IMR-90 (cell line): ENCODE measurements at regions not wholly inside any gene's neighbourhood (a gene's known extent, or its start where the extent isn't known, plus 50 kb on each side); places are given as distances from the start of the nearest gene placed in this dataset.

Source experiments
- ATAC-seq: fragments of 200-7000 bp; cut with Tn5 transposase; 2 replicates; pipeline ENCODE4 v1.9.1; 2020; ENCODE audit warnings: low read depth, mild to moderate bottlenecking, moderate library complexity
- BruUV-seq: library from RNA; stranded (reverse); fragments of 400-500 nt; replicated peaks from 2 replicates; lab custom pipeline; 2021; lab: Mats Ljungman, UMichigan
- CTCF ChIA-PET: fragments of 300-600 bp; formaldehyde crosslinking; extraction: SDS; loops from one replicate; lab custom pipeline; 2021; ENCODE audit warnings: antibody characterized with exemption; lab: Yijun Ruan, JAX
- POLR2A ChIA-PET: fragments of 300-600 bp; sonication (Branson Sonifier 250); formaldehyde crosslinking; loops from one replicate; lab custom pipeline; 2022; ENCODE audit warnings: antibody characterized with exemption; ENCODE audit not compliant: unreplicated experiment; lab: Charles Lee
- DNase-seq: peaks from one replicate; pipeline ENCODE4 v3.0.0; 2013
- H2AFZ ChIP-seq: replicated peaks from 2 replicates; pipeline ENCODE3; 2013; ENCODE audit warnings: low read length, mild to moderate bottlenecking; ENCODE audit not compliant: poor library complexity
- H2AK5ac ChIP-seq: 2 replicates; pipeline ENCODE4 v1.6.1; 2013; ENCODE audit warnings: low read depth, low read length, inconsistent platforms
- H2AK9ac ChIP-seq: replicated peaks from 2 replicates; pipeline ENCODE3; 2013; ENCODE audit warnings: mild to moderate bottlenecking, low read depth, low read length, moderate library complexity; ENCODE audit not compliant: poor library complexity
- H2BK120ac ChIP-seq: 2 replicates; pipeline ENCODE4 v1.6.1; 2013; ENCODE audit warnings: low read depth, low read length, inconsistent platforms
- H2BK15ac ChIP-seq: 3 replicates; pipeline ENCODE4 v1.6.1; 2013; ENCODE audit warnings: low read depth, low read length, inconsistent platforms
- H2BK20ac ChIP-seq: 2 replicates; pipeline ENCODE4 v1.6.1; 2013; ENCODE audit warnings: low read depth, mild to moderate bottlenecking, inconsistent platforms, low read length, moderate library complexity
- H2BK5ac ChIP-seq: 2 replicates; pipeline ENCODE4 v1.6.1; 2013; ENCODE audit warnings: mild to moderate bottlenecking, low read depth, low read length, inconsistent platforms; ENCODE audit not compliant: poor library complexity, severe bottlenecking
- H3K14ac ChIP-seq: replicated peaks from 2 replicates; pipeline ENCODE4 v1.6.1; 2013; ENCODE audit warnings: low read depth, low read length, inconsistent platforms
- H3K18ac ChIP-seq: 2 replicates; pipeline ENCODE4 v1.6.1; 2013; ENCODE audit warnings: low read depth, low read length, control low read depth
- H3K23ac ChIP-seq: 2 replicates; pipeline ENCODE4 v1.6.1; 2013; ENCODE audit warnings: low read depth, low read length, inconsistent platforms
- H3K27ac ChIP-seq: 2 replicates; pipeline ENCODE4 v1.5.1; 2013; ENCODE audit warnings: mild to moderate bottlenecking, control low read depth, low read length; ENCODE audit not compliant: insufficient read depth
- H3K27me3 ChIP-seq: 2 replicates; pipeline ENCODE4 v1.6.1; 2013; ENCODE audit warnings: low read length; ENCODE audit not compliant: control insufficient read depth, insufficient read depth
- H3K36me3 ChIP-seq: 2 replicates; pipeline ENCODE4 v1.6.1; 2013; ENCODE audit warnings: low read length, mixed read lengths; ENCODE audit not compliant: control insufficient read depth, insufficient read depth
- H3K4ac ChIP-seq: 2 replicates; pipeline ENCODE4 v1.6.1; 2013; ENCODE audit warnings: low read depth, low read length, inconsistent platforms
- H3K4me1 ChIP-seq: 2 replicates; pipeline ENCODE4 v1.6.1; 2013; ENCODE audit warnings: low read length, mixed read lengths; ENCODE audit not compliant: control insufficient read depth, insufficient read depth
- H3K4me2 ChIP-seq: 2 replicates; pipeline ENCODE4 v1.6.1; 2013; ENCODE audit warnings: low read depth, mild to moderate bottlenecking, control low read depth, low read length, moderate library complexity
- H3K4me3 ChIP-seq: 2 replicates; pipeline ENCODE4 v1.5.1; 2013; ENCODE audit warnings: low read depth, mild to moderate bottlenecking, control low read depth, low read length, moderate library complexity; ENCODE audit not compliant: insufficient read depth
- H3K56ac ChIP-seq: 2 replicates; pipeline ENCODE4 v1.6.1; 2013; ENCODE audit warnings: low read length, inconsistent platforms; ENCODE audit not compliant: insufficient read depth; ENCODE audit errors: extremely low read depth
- H3K79me1 ChIP-seq, 2 experiments: 2 replicates each; pipeline ENCODE4 v1.6.1; 2013; ENCODE audit warnings: low read length in 2 of 2, inconsistent platforms in 1 of 2, low read depth in 1 of 2
- H3K9ac ChIP-seq: 2 replicates; pipeline ENCODE4 v1.6.1; 2013; ENCODE audit warnings: low read depth, low read length, control low read depth
- H3K9me1 ChIP-seq: 2 replicates; pipeline ENCODE4 v1.6.1; 2013; ENCODE audit warnings: low read length, inconsistent platforms; ENCODE audit not compliant: insufficient read depth
- H3K9me3 ChIP-seq: 2 replicates; pipeline ENCODE4 v1.6.1; 2013; ENCODE audit warnings: low read length; ENCODE audit not compliant: control insufficient read depth, insufficient read depth
- H4K20me1 ChIP-seq: 2 replicates; pipeline ENCODE4 v1.6.1; 2013; ENCODE audit warnings: low read length, inconsistent platforms; ENCODE audit not compliant: insufficient read depth
- H4K5ac ChIP-seq: 2 replicates; pipeline ENCODE4 v1.6.1; 2013; ENCODE audit warnings: mild to moderate bottlenecking, low read depth, low read length, control low read depth
- H4K8ac ChIP-seq, 2 experiments: 2 replicates each; pipeline ENCODE4 v1.6.1; 2013; ENCODE audit warnings: low read depth in 2 of 2, low read length in 2 of 2, control low read depth in 1 of 2, inconsistent platforms in 1 of 2
- H4K91ac ChIP-seq: 2 replicates; pipeline ENCODE4 v1.6.1; 2013; ENCODE audit warnings: low read depth, low read length, inconsistent platforms; ENCODE audit not compliant: insufficient read depth
- BHLHE40 ChIP-seq: fragments of 150-350 bp; IDR thresholded peaks from 2 replicates; pipeline ENCODE4 v1.6.1; 2016; ENCODE audit warnings: mild to moderate bottlenecking, low read depth, low read length
- CHD1 ChIP-seq: IDR thresholded peaks from 2 replicates; pipeline ENCODE4 v1.6.1; 2012; ENCODE audit warnings: low read depth, low read length, improper control_type of control experiment
- ELK1 ChIP-seq: fragments of 150-350 bp; IDR thresholded peaks from 2 replicates; pipeline ENCODE4 v1.6.1; 2016; ENCODE audit warnings: low read depth, mild to moderate bottlenecking, low read length, moderate library complexity, borderline replicate concordance
- RFX5 ChIP-seq: IDR thresholded peaks from 2 replicates; pipeline ENCODE4 v1.8.0; 2012; ENCODE audit warnings: low read depth, mild to moderate bottlenecking, low read length, moderate library complexity
- SMC3 ChIP-seq: fragments of 150-350 bp; IDR thresholded peaks from 2 replicates; pipeline ENCODE4 v1.6.1; 2016; ENCODE audit warnings: low read depth, mild to moderate bottlenecking, antibody characterized with exemption, low read length, moderate library complexity
- WGBS, 2 experiments: methylation state at CpG; one replicate each; pipeline versions ENCODE4 v1.1.5 to v1.1.7; 2013; ENCODE audit warnings: missing lambda C conversion rate in 2 of 2; ENCODE audit not compliant: insufficient read length in 1 of 2; ENCODE audit errors: extremely low coverage in 2 of 2; 5-methylcytosine and 5-hydroxymethylcytosine counted together
- dilution Hi-C: fragments of 300-500 bp; cut with HindIII; formaldehyde crosslinking; loops from one replicate; pipeline ENCODE4 v1.14.3; 2018; ENCODE audit warnings: low sequenced_read_pairs; ENCODE audit not compliant: unreplicated experiment
- in situ Hi-C: fragments of 300-500 bp; cut with MboI; formaldehyde crosslinking; loops from 3 replicates; pipeline ENCODE4 v1.14.3; 2019; ENCODE audit warnings: low sequenced_read_pairs, inconsistent platforms, mixed read lengths
- intact Hi-C: fragments of 100-400 bp; cut with micrococcal nuclease; formaldehyde crosslinking; loops from 2 replicates; pipeline ENCODE4 v1.10.0; 2022

GRCh38 chr1:234920136-234920842 is 208.3 kb downstream of the TOMM20 start (continued):
- no peak for TF ChIP-seq BHLHE40

GRCh38 chr1:234918961-234919761 is 209.5 kb downstream of the TOMM20 start:
- Histone ChIP-seq H2BK15ac (peak overlapping the region; percentile 82), H2BK20ac (peak overlapping the region; percentile 77), H3K9me1 (peaks cover 10% of the 10 kb centered on the region), H2AK9ac (no peak overlapping the region), H3K36me3 (no peaks in the 10 kb centered on the region), H3K23ac (peak overlapping the region; percentile 87), H3K4me1 (peaks cover 16% of the 10 kb centered on the region), H3K27ac (peak overlapping the region; percentile 75; the same call in 1 of the 2 replicates), H2AFZ (peak overlapping the region; percentile 56), H2BK5ac (peak overlapping the region; percentile 31), H3K9ac (no peak overlapping the region), H3K18ac (peak overlapping the region; percentile 98), H4K20me1 (no peaks in the 10 kb centered on the region), H3K56ac (no peak overlapping the region), H3K9me3 (no peaks in the 10 kb centered on the region), H2AK5ac (peak overlapping the region; percentile 75), H3K4me2 (peak overlapping the region; percentile 46; the same call in 1 of the 2 replicates), H3K4me3 (no peak overlapping the region), H3K27me3 (no peaks in the 10 kb centered on the region), H3K79me1 (no peaks in the 10 kb centered on the region), H3K14ac (peak overlapping the region; percentile 86), H3K4ac (peak overlapping the region; percentile 63), H2BK120ac (peak overlapping the region; percentile 79), H4K5ac (peak overlapping the region; percentile 94), H4K8ac (peak overlapping the region in 1 of 2 experiments; percentile 81; a peak in 2 of 4 replicates), H4K91ac (peak overlapping the region; percentile 43)
- ChIA-PET POLR2A (no interaction called here), CTCF (interaction anchor here (1.0 kb wide), 1 partner anchor 165 kb away, joined by 3 read pairs; no protein-coding TSS in a partner anchor)
- dilution Hi-C loops (no loop called here), intact Hi-C loops (no loop called here), in situ Hi-C loops (no loop called here)
- no TSS peak for BruUV-seq
- 94% methylated on average over 11 of the region's 15 CpGs; no CpG with 5 or more reads in 1 of the 2 experiments for WGBS, 2 experiments
- TF ChIP-seq ELK1, result no peak
- TF ChIP-seq BHLHE40, result no peak
- TF ChIP-seq RFX5, result no peak
- TF ChIP-seq CHD1, result no peak
- no peak for TF ChIP-seq SMC3
- ATAC-seq, result no peak; the same call in 1 of the 2 replicates
- no peak for DNase-seq
